ENCODE measurements at regions not wholly inside any gene's neighbourhood (a gene's known extent, or its start where the extent isn't known, plus 50 kb on each side); places are given as distances from the start of the nearest gene placed in this dataset.

- DNase-seq (ENCODE audit: low read depth): no peak
- no peak overlapping the region for H3K4me3 ChIP-seq (ENCODE audit: low read depth, low read length)
- no peak for TF ChIP-seq CTCF (IDR thresholded peaks at IDR 0.05; ENCODE audit: insufficient read depth, low read depth, low read length, missing control alignments)
Observed at GRCh38 chr9:113709721-113710120, 166.4 kb upstream of the ZNF618 start.

GRCh38 chr9:113711251-113711650, 164.9 kb upstream of the ZNF618 start:
- H3K4me3 ChIP-seq (ENCODE audit: low read depth, low read length): no peak overlapping the region
- TF ChIP-seq CTCF (IDR thresholded peaks at IDR 0.05; ENCODE audit: insufficient read depth, low read depth, low read length, missing control alignments): no peak
- DNase-seq (ENCODE audit: low read depth): no peak

DNA sequence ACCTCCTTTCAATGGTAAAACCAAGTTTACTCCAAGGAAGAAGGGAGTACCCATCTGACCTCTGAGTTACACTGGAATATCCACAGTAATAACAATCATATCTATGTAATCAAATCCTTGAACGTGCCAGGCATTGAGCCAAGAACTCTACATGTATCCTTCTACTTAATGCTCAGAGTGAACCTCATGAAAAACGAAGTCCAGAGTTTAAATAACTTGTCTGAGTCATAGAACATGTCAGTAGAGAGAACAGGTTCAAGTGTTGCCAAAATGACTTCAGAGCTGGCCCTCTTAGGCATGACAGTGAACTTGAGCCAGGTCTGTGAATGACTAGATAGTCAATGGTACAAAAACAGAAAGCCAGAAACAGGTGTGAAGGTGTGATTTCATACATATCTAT, 164.1 kb upstream of the ZNF618 start:
- DNase-seq (ENCODE audit: low read depth): no peak
- no peak for TF ChIP-seq CTCF (IDR thresholded peaks at IDR 0.05; ENCODE audit: insufficient read depth, low read depth, low read length, missing control alignments)
- no peak overlapping the region for H3K4me3 ChIP-seq (ENCODE audit: low read depth, low read length)

- DNase-seq (ENCODE audit: low read depth): no peak
- no peak overlapping the region for H3K4me3 ChIP-seq (ENCODE audit: low read depth, low read length)
- TF ChIP-seq CTCF (IDR thresholded peaks at IDR 0.05; ENCODE audit: insufficient read depth, low read depth, low read length, missing control alignments): no peak
Observed at GRCh38 chr9:113715086-113715485, 161.0 kb upstream of the ZNF618 start.

DNA sequence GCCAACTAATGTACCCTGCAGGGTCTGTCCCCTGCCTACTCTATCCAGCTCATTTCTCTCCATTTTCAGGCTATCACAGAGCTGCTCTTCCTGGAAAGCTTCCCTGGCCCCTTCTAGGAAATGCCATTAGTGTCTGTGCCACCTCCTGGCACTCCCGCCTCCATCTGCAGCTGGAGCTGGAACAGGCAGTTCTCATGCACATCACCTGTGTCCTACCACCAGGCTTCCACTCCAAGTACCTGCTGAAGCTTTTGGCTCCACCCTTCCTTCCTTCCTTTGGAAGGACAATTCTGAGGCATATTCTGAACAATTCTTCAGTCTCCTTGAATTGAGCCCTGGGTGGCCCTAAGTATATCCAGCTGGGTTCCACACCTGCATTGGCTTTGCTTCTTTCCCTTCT, 156.2 kb upstream of the ZNF618 start:
- TF ChIP-seq CTCF (IDR thresholded peaks at IDR 0.05; ENCODE audit: insufficient read depth, low read depth, low read length, missing control alignments): no peak
- H3K4me3 ChIP-seq (ENCODE audit: low read depth, low read length): no peak overlapping the region
- no peak for DNase-seq (ENCODE audit: low read depth)

GRCh38 chr9:113720495-113720894, 155.6 kb upstream of the ZNF618 start:
- TF ChIP-seq CTCF (IDR thresholded peaks at IDR 0.05; ENCODE audit: insufficient read depth, low read depth, low read length, missing control alignments): no peak
- no peak overlapping the region for H3K4me3 ChIP-seq (ENCODE audit: low read depth, low read length)
- DNase-seq (ENCODE audit: low read depth): no peak

GRCh38 chr9:113721856-113722255, 154.3 kb upstream of the ZNF618 start:
- H3K4me3 ChIP-seq (ENCODE audit: low read depth, low read length): no peak overlapping the region
- no peak for DNase-seq (ENCODE audit: low read depth)
- TF ChIP-seq CTCF (IDR thresholded peaks at IDR 0.05; ENCODE audit: insufficient read depth, low read depth, low read length, missing control alignments): no peak

Data from GM12865 (cell line).